Activated CD4-positive, alpha-beta T cell treated with anti-CD3 and anti-CD28 coated beads, Interleukin-2, amount 10 ng/mL, durations not matched to agents 7 days and 5 days (primary cell): ENCODE measurements at regions not wholly inside any gene's neighbourhood (a gene's known extent, or its start where the extent isn't known, plus 50 kb on each side); places are given as distances from the start of the nearest gene placed in this dataset.
"Not testable (repeated sequence)": the region's sequence is repeated elsewhere in the genome, so short reads cannot be mapped to it uniquely, and the experiment has no call there.

ENCODE experiments used
- CTCF ChIA-PET: fragments of 350-600 bp; sonication (Branson Sonifier 250); formaldehyde crosslinking; loops from one replicate; lab custom pipeline; 2021; ENCODE audit warnings: antibody characterized with exemption; lab: Charles Lee
- POLR2A ChIA-PET: fragments of 350-600 bp; sonication (Branson Sonifier 250); formaldehyde crosslinking; loops from one replicate; lab custom pipeline; 2021; ENCODE audit warnings: antibody characterized with exemption; lab: Charles Lee
- DNase-seq: peaks from one replicate; pipeline ENCODE4 v3.0.0-alpha.2; 2020
- H3K27ac Mint-ChIP-seq: one replicate; pipeline ENCODE4 v1.8.0; 2021; ENCODE audit warnings: mild to moderate bottlenecking, moderate library complexity, mixed read lengths
- H3K27me3 Mint-ChIP-seq: one replicate; pipeline ENCODE4 v1.8.0; 2021; ENCODE audit warnings: mixed read lengths
- H3K36me3 Mint-ChIP-seq: one replicate; pipeline ENCODE4 v1.8.0; 2021; ENCODE audit warnings: low read depth, mixed read lengths
- H3K4me1 Mint-ChIP-seq: one replicate; pipeline ENCODE4 v1.8.0; 2021; ENCODE audit warnings: mixed read lengths
- H3K4me3 Mint-ChIP-seq: one replicate; pipeline ENCODE4 v1.8.0; 2021; ENCODE audit warnings: mild to moderate bottlenecking, moderate library complexity, mixed read lengths
- H3K9me3 Mint-ChIP-seq: one replicate; pipeline ENCODE4 v1.8.0; 2021; ENCODE audit warnings: mixed read lengths

GRCh38 chr5:174644436-174644835 lies 79.9 kb upstream of the MSX2 start:
- H3K27ac Mint-ChIP-seq = no peak overlapping the region
- no peak for DNase-seq
- no peaks in the 10 kb centered on the region for H3K36me3 Mint-ChIP-seq
- no peaks in the 10 kb centered on the region for H3K4me1 Mint-ChIP-seq
- CTCF ChIA-PET = no interaction called here
- no peak overlapping the region for H3K4me3 Mint-ChIP-seq
- POLR2A ChIA-PET = no interaction called here
- H3K27me3 Mint-ChIP-seq = no peaks in the 10 kb centered on the region
- peaks cover 2% of the 10 kb centered on the region for H3K9me3 Mint-ChIP-seq

- H3K4me1 Mint-ChIP-seq = no peaks in the 10 kb centered on the region
- POLR2A ChIA-PET = no interaction called here
Measured at GRCh38 chr5:174644923-174645322, 79.5 kb upstream of the MSX2 start.

GRCh38 chr5:174645677-174646076 lies 78.7 kb upstream of the MSX2 start:
- H3K4me1 Mint-ChIP-seq = no peaks in the 10 kb centered on the region
- no peak for DNase-seq
- CTCF ChIA-PET = no interaction called here
- peaks cover 2% of the 10 kb centered on the region for H3K9me3 Mint-ChIP-seq
- no peak overlapping the region for H3K27ac Mint-ChIP-seq
- H3K27me3 Mint-ChIP-seq = no peaks in the 10 kb centered on the region
- H3K36me3 Mint-ChIP-seq = no peaks in the 10 kb centered on the region
- POLR2A ChIA-PET = no interaction called here
- no peak overlapping the region for H3K4me3 Mint-ChIP-seq

More at GRCh38 chr5:174644923-174645322, 79.5 kb upstream of the MSX2 start:
- H3K27me3 Mint-ChIP-seq = no peaks in the 10 kb centered on the region
- DNase-seq = no peak
- CTCF ChIA-PET = no interaction called here
- H3K36me3 Mint-ChIP-seq = no peaks in the 10 kb centered on the region
- H3K9me3 Mint-ChIP-seq = peaks cover 2% of the 10 kb centered on the region
- H3K27ac Mint-ChIP-seq = no peak overlapping the region
- H3K4me3 Mint-ChIP-seq = no peak overlapping the region

GRCh38 chr5:174648618-174649017 lies 75.8 kb upstream of the MSX2 start:
- POLR2A ChIA-PET, H3K4me3 Mint-ChIP-seq: not testable (repeated sequence)

GRCh38 chr5:174649391-174649790 lies 75.0 kb upstream of the MSX2 start:
- H3K27ac Mint-ChIP-seq = no peak overlapping the region
- peaks cover 2% of the 10 kb centered on the region for H3K9me3 Mint-ChIP-seq
- DNase-seq = no peak
- no peaks in the 10 kb centered on the region for H3K4me1 Mint-ChIP-seq
- CTCF ChIA-PET = no interaction called here
- no peaks in the 10 kb centered on the region for H3K27me3 Mint-ChIP-seq
- POLR2A ChIA-PET = no interaction called here
- H3K36me3 Mint-ChIP-seq = no peaks in the 10 kb centered on the region
- no peak overlapping the region for H3K4me3 Mint-ChIP-seq

More at GRCh38 chr5:174648618-174649017, 75.8 kb upstream of the MSX2 start:
- H3K27me3 Mint-ChIP-seq, DNase-seq, H3K27ac Mint-ChIP-seq, CTCF ChIA-PET, H3K36me3 Mint-ChIP-seq, H3K4me1 Mint-ChIP-seq, H3K9me3 Mint-ChIP-seq: not testable (repeated sequence)

GRCh38 chr5:174654442-174654841 lies 69.9 kb upstream of the MSX2 start:
- Mint-ChIP-seq H3K9me3 (no peaks in the 10 kb centered on the region), H3K4me3 (no peak overlapping the region), H3K4me1 (no peaks in the 10 kb centered on the region), H3K27me3 (no peaks in the 10 kb centered on the region), H3K27ac (no peak overlapping the region), H3K36me3 (no peaks in the 10 kb centered on the region)
- ChIA-PET CTCF (no interaction called here), POLR2A (no interaction called here)
- no peak for DNase-seq

GRCh38 chr5:174655351-174655750 lies 69.0 kb upstream of the MSX2 start:
- H3K27me3 Mint-ChIP-seq = no peaks in the 10 kb centered on the region
- no peak overlapping the region for H3K4me3 Mint-ChIP-seq
- ChIA-PET CTCF (no interaction called here), POLR2A (no interaction called here)
- H3K36me3 Mint-ChIP-seq = no peaks in the 10 kb centered on the region
- no peak overlapping the region for H3K27ac Mint-ChIP-seq
- no peaks in the 10 kb centered on the region for H3K9me3 Mint-ChIP-seq
- no peak for DNase-seq
- no peaks in the 10 kb centered on the region for H3K4me1 Mint-ChIP-seq

GRCh38 chr5:174664180-174664850 lies 60.1 kb upstream of the MSX2 start:
- Mint-ChIP-seq H3K4me3 (no peak overlapping the region), H3K9me3 (no peaks in the 10 kb centered on the region), H3K27ac (no peak overlapping the region), H3K36me3 (no peaks in the 10 kb centered on the region), H3K27me3 (no peaks in the 10 kb centered on the region), H3K4me1 (no peaks in the 10 kb centered on the region)
- POLR2A ChIA-PET = no interaction called here
- CTCF ChIA-PET = no interaction called here
- DNase-seq = no peak

- no peaks in the 10 kb centered on the region for H3K27me3 Mint-ChIP-seq
- POLR2A ChIA-PET = no interaction called here
- H3K36me3 Mint-ChIP-seq = no peaks in the 10 kb centered on the region
- H3K9me3 Mint-ChIP-seq = no peaks in the 10 kb centered on the region
- H3K4me3 Mint-ChIP-seq = no peak overlapping the region
- no peak overlapping the region for H3K27ac Mint-ChIP-seq
- DNase-seq = no peak
- CTCF ChIA-PET = no interaction called here
- no peaks in the 10 kb centered on the region for H3K4me1 Mint-ChIP-seq
Measured at GRCh38 chr5:174665347-174665746, 59.0 kb upstream of the MSX2 start.

- POLR2A ChIA-PET = no interaction called here
- no peak for DNase-seq
- Mint-ChIP-seq H3K4me1 (no peaks in the 10 kb centered on the region), H3K4me3 (no peak overlapping the region), H3K27me3 (no peaks in the 10 kb centered on the region), H3K9me3 (no peaks in the 10 kb centered on the region), H3K27ac (no peak overlapping the region), H3K36me3 (no peaks in the 10 kb centered on the region)
- CTCF ChIA-PET = no interaction called here
Measured at GRCh38 chr5:174667526-174667925, 56.9 kb upstream of the MSX2 start.

- ChIA-PET CTCF (no interaction called here), POLR2A (no interaction called here)
- DNase-seq = no peak
- Mint-ChIP-seq H3K27ac (no peak overlapping the region), H3K36me3 (no peaks in the 10 kb centered on the region), H3K4me1 (no peaks in the 10 kb centered on the region), H3K9me3 (no peaks in the 10 kb centered on the region), H3K27me3 (no peaks in the 10 kb centered on the region), H3K4me3 (no peak overlapping the region)
Measured at GRCh38 chr5:174668349-174668748, 56.0 kb upstream of the MSX2 start.
